Neural progenitor cell (in vitro differentiated cells): ENCODE measurements at regions not wholly inside any gene's neighbourhood (a gene's known extent, or its start where the extent isn't known, plus 50 kb on each side); places are given as distances from the start of the nearest gene placed in this dataset.

Source experiments
- DNase-seq: peaks from one replicate; pipeline ENCODE4 v3.0.0-alpha.2; 2016; ENCODE audit warnings: low spot score
- H2AFZ ChIP-seq: fragments of 200-600 bp; sonication (generic); replicated peaks from 2 replicates; pipeline ENCODE4 v1.6.1; 2016; ENCODE audit warnings: antibody characterized with exemption
- H3F3A ChIP-seq: fragments of 200-600 bp; sonication (generic); 2 replicates; pipeline ENCODE4 v1.6.1; 2016; ENCODE audit warnings: antibody characterized with exemption, low read depth
- H3K27ac ChIP-seq: fragments of 200-600 bp; sonication (generic); 2 replicates; pipeline ENCODE4 v1.5.1; 2016; ENCODE audit warnings: mild to moderate bottlenecking
- H3K27me3 ChIP-seq: fragments of 200-600 bp; sonication (generic); 2 replicates; pipeline ENCODE4 v1.6.1; 2016; ENCODE audit warnings: mild to moderate bottlenecking, moderate library complexity
- H3K36me3 ChIP-seq: fragments of 200-600 bp; sonication (generic); 2 replicates; pipeline ENCODE4 v1.5.1; 2016
- H3K4me1 ChIP-seq: fragments of 200-600 bp; sonication (generic); 2 replicates; pipeline ENCODE4 v1.6.1; 2016; ENCODE audit warnings: mixed run types
- H3K4me2 ChIP-seq: fragments of 200-600 bp; sonication (generic); 2 replicates; pipeline ENCODE4 v1.6.1; 2016
- H3K4me3 ChIP-seq: fragments of 200-600 bp; sonication (generic); 2 replicates; pipeline ENCODE4 v1.5.1; 2016
- H3K79me2 ChIP-seq: fragments of 200-600 bp; sonication (generic); 2 replicates; pipeline ENCODE4 v1.6.1; 2016; ENCODE audit warnings: low read depth
- H3K9ac ChIP-seq: fragments of 200-600 bp; sonication (generic); 2 replicates; pipeline ENCODE4 v1.6.1; 2016
- H3K9me3 ChIP-seq: fragments of 200-600 bp; sonication (generic); 2 replicates; pipeline ENCODE4 v1.5.1; 2016; ENCODE audit warnings: low read depth
- H4K20me1 ChIP-seq: fragments of 200-600 bp; sonication (generic); 2 replicates; pipeline ENCODE4 v1.6.1; 2016; ENCODE audit warnings: low read depth
- H3K27ac Mint-ChIP-seq: 3 replicates; pipeline ENCODE4 v1.8.0; 2021; ENCODE audit warnings: mixed read lengths
- H3K27me3 Mint-ChIP-seq: 2 replicates; pipeline ENCODE4 v1.8.0; 2022; ENCODE audit warnings: low read depth, mild to moderate bottlenecking, inconsistent platforms, moderate library complexity, mixed read lengths; ENCODE audit not compliant: insufficient read depth
- H3K36me3 Mint-ChIP-seq: 3 replicates; pipeline ENCODE4 v1.8.0; 2021; ENCODE audit warnings: mixed read lengths
- H3K4me1 Mint-ChIP-seq: 3 replicates; pipeline ENCODE4 v1.8.0; 2021; ENCODE audit warnings: mixed read lengths
- H3K4me3 Mint-ChIP-seq: 3 replicates; pipeline ENCODE4 v1.8.0; 2021; ENCODE audit warnings: mild to moderate bottlenecking, moderate library complexity, mixed read lengths
- H3K9me3 Mint-ChIP-seq: 3 replicates; pipeline ENCODE4 v1.8.0; 2020; ENCODE audit warnings: mixed read lengths
- CTCF ChIP-seq: fragments of 200-600 bp; sonication (generic); IDR thresholded peaks from 2 replicates; pipeline ENCODE4 v1.5.1; 2017; ENCODE audit warnings: antibody characterized with exemption, mild to moderate bottlenecking
- EZH2 ChIP-seq: fragments of 200-600 bp; sonication (generic); IDR thresholded peaks from 2 replicates; pipeline ENCODE4 v1.6.1; 2017; ENCODE audit warnings: antibody characterized with exemption, mild to moderate bottlenecking, moderate library complexity
- EZH2phosphoT487 ChIP-seq: fragments of 200-600 bp; sonication (generic); IDR thresholded peaks from 2 replicates; pipeline ENCODE4 v1.6.1; 2017; ENCODE audit warnings: antibody characterized with exemption

- Histone ChIP-seq H3K4me2 (no peak overlapping the region), H3K9me3 (no peaks in the 10 kb centered on the region), H3K36me3 (no peaks in the 10 kb centered on the region), H2AFZ (no peak overlapping the region), H3K4me3 (no peak overlapping the region), H4K20me1 (no peaks in the 10 kb centered on the region), H3F3A (no peaks in the 10 kb centered on the region), H3K4me1 (no peaks in the 10 kb centered on the region), H3K27me3 (no peaks in the 10 kb centered on the region), H3K79me2 (no peaks in the 10 kb centered on the region), H3K9ac (no peak overlapping the region), H3K27ac (no peak overlapping the region)
- no peaks in the 10 kb centered on the region for H3K27me3 Mint-ChIP-seq
- no peaks in the 10 kb centered on the region for H3K36me3 Mint-ChIP-seq
- H3K4me3 Mint-ChIP-seq = no peak overlapping the region
- no peaks in the 10 kb centered on the region for H3K9me3 Mint-ChIP-seq
- no peak for DNase-seq
- H3K27ac Mint-ChIP-seq = no peak overlapping the region
- no peaks in the 10 kb centered on the region for H3K4me1 Mint-ChIP-seq
- no peak for TF ChIP-seq EZH2phosphoT487
- TF ChIP-seq CTCF = no peak
- no peak for TF ChIP-seq EZH2
Observed at GRCh38 chr12:67173258-67173657, 95.9 kb upstream of the CAND1 start.

DNA sequence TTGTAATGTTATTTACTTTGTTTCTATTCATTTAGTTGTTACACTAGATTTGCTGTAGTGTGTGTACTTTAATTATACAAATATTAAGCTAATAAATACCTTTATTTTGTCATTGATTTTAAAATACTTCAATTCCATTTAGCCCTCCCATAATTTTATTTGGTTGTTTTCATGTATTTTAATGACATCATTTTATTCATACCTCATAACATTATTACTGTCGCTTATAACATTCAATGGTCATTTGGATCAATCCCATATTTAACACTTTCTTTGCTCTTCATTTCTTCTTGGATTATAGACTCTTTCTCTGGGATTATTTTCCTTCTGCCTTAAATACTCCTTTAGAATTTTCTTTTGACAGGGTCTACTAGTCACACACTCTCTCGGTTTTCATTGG lies 86.6 kb upstream of the CAND1 start:
- Histone ChIP-seq H3K4me2 (no peak overlapping the region), H4K20me1 (no peaks in the 10 kb centered on the region), H3K36me3 (no peaks in the 10 kb centered on the region), H3K4me1 (no peaks in the 10 kb centered on the region), H3K27ac (no peak overlapping the region), H3K27me3 (peaks cover 4% of the 10 kb centered on the region), H3K79me2 (no peaks in the 10 kb centered on the region), H3K9me3 (no peaks in the 10 kb centered on the region), H2AFZ (no peak overlapping the region), H3K9ac (no peak overlapping the region), H3K4me3 (no peak overlapping the region), H3F3A (no peaks in the 10 kb centered on the region)
- H3K4me1 Mint-ChIP-seq = no peaks in the 10 kb centered on the region
- no peak for DNase-seq
- no peaks in the 10 kb centered on the region for H3K27me3 Mint-ChIP-seq
- TF ChIP-seq CTCF (no peak), EZH2 (no peak), EZH2phosphoT487 (no peak)
- H3K27ac Mint-ChIP-seq = no peak overlapping the region
- H3K4me3 Mint-ChIP-seq = no peak overlapping the region
- no peaks in the 10 kb centered on the region for H3K9me3 Mint-ChIP-seq
- no peaks in the 10 kb centered on the region for H3K36me3 Mint-ChIP-seq

DNA sequence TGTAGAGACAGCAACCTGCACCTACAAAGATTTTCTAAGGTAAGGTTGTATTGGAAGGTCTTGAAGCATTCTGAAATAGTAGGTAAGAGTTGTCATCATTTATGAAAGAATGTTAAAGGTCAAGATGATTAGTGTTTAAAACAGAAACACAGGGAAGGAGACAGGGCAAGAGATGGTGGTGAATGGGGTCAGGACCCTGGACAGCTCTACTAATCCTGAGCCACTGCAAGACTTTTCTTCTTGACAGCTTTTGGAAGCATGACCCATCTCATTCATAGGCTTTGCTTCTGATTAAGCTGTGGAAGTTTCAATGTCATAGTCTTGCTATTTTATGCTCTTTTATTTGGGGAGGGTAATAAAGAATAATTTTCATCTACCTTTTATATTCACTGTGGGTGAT lies 75.5 kb upstream of the CAND1 start:
- Histone ChIP-seq H3K27me3 (no peaks in the 10 kb centered on the region), H3K9me3 (no peaks in the 10 kb centered on the region), H3K4me3 (no peak overlapping the region), H3K27ac (no peak overlapping the region), H2AFZ (no peak overlapping the region), H3F3A (no peaks in the 10 kb centered on the region), H3K79me2 (no peaks in the 10 kb centered on the region), H3K4me1 (no peaks in the 10 kb centered on the region), H3K9ac (no peak overlapping the region), H3K4me2 (no peak overlapping the region), H3K36me3 (no peaks in the 10 kb centered on the region), H4K20me1 (peaks cover 6% of the 10 kb centered on the region)
- peak; percentile 70 for DNase-seq
- Mint-ChIP-seq H3K27ac (no peak overlapping the region), H3K27me3 (peaks cover 2% of the 10 kb centered on the region), H3K36me3 (no peaks in the 10 kb centered on the region), H3K4me1 (no peaks in the 10 kb centered on the region), H3K4me3 (no peak overlapping the region), H3K9me3 (no peaks in the 10 kb centered on the region)
- TF ChIP-seq EZH2phosphoT487 = no peak
- TF ChIP-seq CTCF = no peak
- no peak for TF ChIP-seq EZH2

DNA sequence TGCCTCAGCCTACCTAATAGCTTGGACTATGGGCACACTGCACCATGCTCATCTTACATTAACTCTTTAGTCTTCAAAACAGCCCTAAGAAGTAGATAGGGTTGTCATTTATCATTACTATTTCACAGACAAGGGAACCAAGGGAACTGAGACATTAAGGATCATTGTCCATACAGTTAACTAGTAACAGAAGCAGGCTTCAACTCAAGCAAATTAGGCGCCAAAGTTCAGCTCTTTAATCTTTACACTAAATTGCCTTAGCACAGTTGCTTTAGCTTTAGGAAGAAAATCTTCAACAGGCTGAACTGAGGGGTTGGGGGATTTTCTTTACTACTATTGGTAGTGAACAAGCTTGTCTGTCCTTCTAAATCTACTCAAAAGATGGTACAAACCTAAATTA lies 68.8 kb upstream of the CAND1 start:
- no peaks in the 10 kb centered on the region for H3K36me3 ChIP-seq
- no peaks in the 10 kb centered on the region for H4K20me1 ChIP-seq
- H3K9ac ChIP-seq = no peak overlapping the region
- no peak overlapping the region for H3K27ac ChIP-seq
- no peak for DNase-seq
- H2AFZ ChIP-seq = no peak overlapping the region
- H3F3A ChIP-seq = no peaks in the 10 kb centered on the region
- Mint-ChIP-seq H3K27ac (no peak overlapping the region), H3K4me1 (no peaks in the 10 kb centered on the region), H3K27me3 (no peaks in the 10 kb centered on the region), H3K4me3 (no peak overlapping the region), H3K9me3 (no peaks in the 10 kb centered on the region), H3K36me3 (no peaks in the 10 kb centered on the region)
- H3K4me2 ChIP-seq = no peak overlapping the region
- H3K4me3 ChIP-seq = no peak overlapping the region
- no peaks in the 10 kb centered on the region for H3K79me2 ChIP-seq
- TF ChIP-seq EZH2phosphoT487 = no peak
- TF ChIP-seq EZH2 = no peak
- no peak for TF ChIP-seq CTCF
- no peaks in the 10 kb centered on the region for H3K9me3 ChIP-seq
- H3K4me1 ChIP-seq = no peaks in the 10 kb centered on the region
- no peaks in the 10 kb centered on the region for H3K27me3 ChIP-seq
